Activated B cell treated with CpG ODN at 0.5 μM for 24 hours (primary cell): ENCODE measurements at regions not wholly inside any gene's neighbourhood (a gene's known extent, or its start where the extent isn't known, plus 50 kb on each side); places are given as distances from the start of the nearest gene placed in this dataset.

ENCODE experiments used
- ATAC-seq: fragments of 200-7000 bp; cut with Tn5 transposase; one replicate; pipeline ENCODE4 v1.10.0; 2021; ENCODE audit warnings: low read depth, mild to moderate bottlenecking, moderate library complexity
- CTCF ChIA-PET: fragments of 350-600 bp; sonication (Branson Sonifier 250); formaldehyde crosslinking; loops from one replicate; lab custom pipeline; 2021; ENCODE audit warnings: antibody characterized with exemption; lab: Charles Lee
- POLR2A ChIA-PET: fragments of 350-600 bp; sonication (Branson Sonifier 250); formaldehyde crosslinking; loops from one replicate; lab custom pipeline; 2021; ENCODE audit warnings: antibody characterized with exemption; lab: Charles Lee
- DNase-seq: peaks from one replicate; pipeline ENCODE4 v3.0.0; 2022
- H3K27ac Mint-ChIP-seq: one replicate; pipeline ENCODE4 v1.8.0; 2020; ENCODE audit warnings: mixed read lengths
- H3K27me3 Mint-ChIP-seq: one replicate; pipeline ENCODE4 v1.8.0; 2021; ENCODE audit warnings: mixed read lengths
- H3K36me3 Mint-ChIP-seq: one replicate; pipeline ENCODE4 v1.8.0; 2021; ENCODE audit warnings: low read depth, mixed read lengths
- H3K4me1 Mint-ChIP-seq: one replicate; pipeline ENCODE4 v1.8.0; 2021; ENCODE audit warnings: mixed read lengths
- H3K4me3 Mint-ChIP-seq: one replicate; pipeline ENCODE4 v1.8.0; 2020; ENCODE audit warnings: mild to moderate bottlenecking, mixed read lengths
- H3K9me3 Mint-ChIP-seq: one replicate; pipeline ENCODE4 v1.8.0; 2020; ENCODE audit warnings: mixed read lengths
- CTCF ChIP-seq: fragments of 200-600 bp; IDR thresholded peaks from one replicate; pipeline ENCODE4 v1.8.0; 2022; ENCODE audit warnings: antibody characterized with exemption, mild to moderate bottlenecking
- intact Hi-C: fragments of 100-400 bp; cut with micrococcal nuclease; formaldehyde crosslinking; loops from one replicate; pipeline ENCODE4 v1.15.1; 2024

- peaks cover 4% of the 10 kb centered on the region for H3K27me3 Mint-ChIP-seq
- H3K36me3 Mint-ChIP-seq, result no peaks in the 10 kb centered on the region
- TF ChIP-seq CTCF, result no peak
- peaks cover 2% of the 10 kb centered on the region for H3K9me3 Mint-ChIP-seq
- no peak overlapping the region for H3K4me3 Mint-ChIP-seq
- no peaks in the 10 kb centered on the region for H3K4me1 Mint-ChIP-seq
- ChIA-PET CTCF (no interaction called here), POLR2A (no interaction called here)
- ATAC-seq, result no peak
- H3K27ac Mint-ChIP-seq, result no peak overlapping the region
- no peak for DNase-seq
- intact Hi-C loops, result no loop called here
Measured at GRCh38 chr15:26160343-26160742, 297.2 kb upstream of the ATP10A start.

- Mint-ChIP-seq H3K9me3 (peaks cover 7% of the 10 kb centered on the region), H3K27ac (no peak overlapping the region), H3K27me3 (peaks cover 4% of the 10 kb centered on the region), H3K4me1 (no peaks in the 10 kb centered on the region), H3K36me3 (no peaks in the 10 kb centered on the region), H3K4me3 (no peak overlapping the region)
- intact Hi-C loops, result no loop called here
- TF ChIP-seq CTCF, result no peak
- ATAC-seq (no peak), DNase-seq (no peak)
- CTCF ChIA-PET, result no interaction called here
- POLR2A ChIA-PET, result no interaction called here
Measured at GRCh38 chr15:26158176-26158575, 295.0 kb upstream of the ATP10A start.

- ChIA-PET CTCF (no interaction called here), POLR2A (no interaction called here)
- peaks cover 4% of the 10 kb centered on the region for H3K27me3 Mint-ChIP-seq
- intact Hi-C loops, result no loop called here
- no peaks in the 10 kb centered on the region for H3K36me3 Mint-ChIP-seq
- no peaks in the 10 kb centered on the region for H3K4me1 Mint-ChIP-seq
- TF ChIP-seq CTCF, result no peak
- ATAC-seq, result no peak
- H3K27ac Mint-ChIP-seq, result no peak overlapping the region
- no peak for DNase-seq
- H3K4me3 Mint-ChIP-seq, result no peak overlapping the region
- H3K9me3 Mint-ChIP-seq, result peaks cover 10% of the 10 kb centered on the region
Measured at GRCh38 chr15:26157081-26157480, 294.0 kb upstream of the ATP10A start.

GRCh38 chr15:26156051-26156450, 292.9 kb upstream of the ATP10A start:
- TF ChIP-seq CTCF, result no peak
- H3K27ac Mint-ChIP-seq, result no peak overlapping the region
- intact Hi-C loops, result no loop called here
- H3K36me3 Mint-ChIP-seq, result no peaks in the 10 kb centered on the region
- H3K4me3 Mint-ChIP-seq, result no peak overlapping the region
- ChIA-PET POLR2A (no interaction called here), CTCF (no interaction called here)
- H3K9me3 Mint-ChIP-seq, result peaks cover 10% of the 10 kb centered on the region
- H3K4me1 Mint-ChIP-seq, result no peaks in the 10 kb centered on the region
- DNase-seq (no peak), ATAC-seq (no peak)
- peaks cover 4% of the 10 kb centered on the region for H3K27me3 Mint-ChIP-seq

GRCh38 chr15:26148156-26148860, 285.2 kb upstream of the ATP10A start:
- Mint-ChIP-seq H3K4me1 (no peaks in the 10 kb centered on the region), H3K27ac (no peak overlapping the region), H3K9me3 (peaks cover 6% of the 10 kb centered on the region), H3K4me3 (no peak overlapping the region), H3K27me3 (no peaks in the 10 kb centered on the region), H3K36me3 (no peaks in the 10 kb centered on the region)
- DNase-seq (no peak), ATAC-seq (no peak)
- CTCF ChIA-PET, result no interaction called here
- POLR2A ChIA-PET, result no interaction called here
- TF ChIP-seq CTCF, result no peak
- intact Hi-C loops, result no loop called here
